IMR-90 (cell line): ENCODE measurements at regions not wholly inside any gene's neighbourhood (a gene's known extent, or its start where the extent isn't known, plus 50 kb on each side); places are given as distances from the start of the nearest gene placed in this dataset.
"Not testable (repeated sequence)": the region's sequence is repeated elsewhere in the genome, so short reads cannot be mapped to it uniquely, and the experiment has no call there.

Experiments
- ATAC-seq: fragments of 200-7000 bp; cut with Tn5 transposase; 2 replicates; pipeline ENCODE4 v1.9.1; 2020; ENCODE audit warnings: low read depth, mild to moderate bottlenecking, moderate library complexity
- BruUV-seq: library from RNA; stranded (reverse); fragments of 400-500 nt; replicated peaks from 2 replicates; lab custom pipeline; 2021; lab: Mats Ljungman, UMichigan
- CTCF ChIA-PET: fragments of 300-600 bp; formaldehyde crosslinking; extraction: SDS; loops from one replicate; lab custom pipeline; 2021; ENCODE audit warnings: antibody characterized with exemption; lab: Yijun Ruan, JAX
- POLR2A ChIA-PET: fragments of 300-600 bp; sonication (Branson Sonifier 250); formaldehyde crosslinking; loops from one replicate; lab custom pipeline; 2022; ENCODE audit warnings: antibody characterized with exemption; ENCODE audit not compliant: unreplicated experiment; lab: Charles Lee
- DNase-seq: peaks from one replicate; pipeline ENCODE4 v3.0.0; 2013
- H2AFZ ChIP-seq: replicated peaks from 2 replicates; pipeline ENCODE3; 2013; ENCODE audit warnings: low read length, mild to moderate bottlenecking; ENCODE audit not compliant: poor library complexity
- H2AK5ac ChIP-seq: 2 replicates; pipeline ENCODE4 v1.6.1; 2013; ENCODE audit warnings: low read depth, low read length, inconsistent platforms
- H2AK9ac ChIP-seq: replicated peaks from 2 replicates; pipeline ENCODE3; 2013; ENCODE audit warnings: mild to moderate bottlenecking, low read depth, low read length, moderate library complexity; ENCODE audit not compliant: poor library complexity
- H2BK120ac ChIP-seq: 2 replicates; pipeline ENCODE4 v1.6.1; 2013; ENCODE audit warnings: low read depth, low read length, inconsistent platforms
- H2BK15ac ChIP-seq: 3 replicates; pipeline ENCODE4 v1.6.1; 2013; ENCODE audit warnings: low read depth, low read length, inconsistent platforms
- H2BK20ac ChIP-seq: 2 replicates; pipeline ENCODE4 v1.6.1; 2013; ENCODE audit warnings: low read depth, mild to moderate bottlenecking, inconsistent platforms, low read length, moderate library complexity
- H2BK5ac ChIP-seq: 2 replicates; pipeline ENCODE4 v1.6.1; 2013; ENCODE audit warnings: mild to moderate bottlenecking, low read depth, low read length, inconsistent platforms; ENCODE audit not compliant: poor library complexity, severe bottlenecking
- H3K14ac ChIP-seq: replicated peaks from 2 replicates; pipeline ENCODE4 v1.6.1; 2013; ENCODE audit warnings: low read depth, low read length, inconsistent platforms
- H3K18ac ChIP-seq: 2 replicates; pipeline ENCODE4 v1.6.1; 2013; ENCODE audit warnings: low read depth, low read length, control low read depth
- H3K23ac ChIP-seq: 2 replicates; pipeline ENCODE4 v1.6.1; 2013; ENCODE audit warnings: low read depth, low read length, inconsistent platforms
- H3K27ac ChIP-seq: 2 replicates; pipeline ENCODE4 v1.5.1; 2013; ENCODE audit warnings: mild to moderate bottlenecking, control low read depth, low read length; ENCODE audit not compliant: insufficient read depth
- H3K27me3 ChIP-seq: 2 replicates; pipeline ENCODE4 v1.6.1; 2013; ENCODE audit warnings: low read length; ENCODE audit not compliant: control insufficient read depth, insufficient read depth
- H3K36me3 ChIP-seq: 2 replicates; pipeline ENCODE4 v1.6.1; 2013; ENCODE audit warnings: low read length, mixed read lengths; ENCODE audit not compliant: control insufficient read depth, insufficient read depth
- H3K4ac ChIP-seq: 2 replicates; pipeline ENCODE4 v1.6.1; 2013; ENCODE audit warnings: low read depth, low read length, inconsistent platforms
- H3K4me1 ChIP-seq: 2 replicates; pipeline ENCODE4 v1.6.1; 2013; ENCODE audit warnings: low read length, mixed read lengths; ENCODE audit not compliant: control insufficient read depth, insufficient read depth
- H3K4me2 ChIP-seq: 2 replicates; pipeline ENCODE4 v1.6.1; 2013; ENCODE audit warnings: low read depth, mild to moderate bottlenecking, control low read depth, low read length, moderate library complexity
- H3K4me3 ChIP-seq: 2 replicates; pipeline ENCODE4 v1.5.1; 2013; ENCODE audit warnings: low read depth, mild to moderate bottlenecking, control low read depth, low read length, moderate library complexity; ENCODE audit not compliant: insufficient read depth
- H3K56ac ChIP-seq: 2 replicates; pipeline ENCODE4 v1.6.1; 2013; ENCODE audit warnings: low read length, inconsistent platforms; ENCODE audit not compliant: insufficient read depth; ENCODE audit errors: extremely low read depth
- H3K79me1 ChIP-seq, 2 experiments: 2 replicates each; pipeline ENCODE4 v1.6.1; 2013; ENCODE audit warnings: low read length in 2 of 2, inconsistent platforms in 1 of 2, low read depth in 1 of 2
- H3K9ac ChIP-seq: 2 replicates; pipeline ENCODE4 v1.6.1; 2013; ENCODE audit warnings: low read depth, low read length, control low read depth
- H3K9me1 ChIP-seq: 2 replicates; pipeline ENCODE4 v1.6.1; 2013; ENCODE audit warnings: low read length, inconsistent platforms; ENCODE audit not compliant: insufficient read depth
- H3K9me3 ChIP-seq: 2 replicates; pipeline ENCODE4 v1.6.1; 2013; ENCODE audit warnings: low read length; ENCODE audit not compliant: control insufficient read depth, insufficient read depth
- H4K20me1 ChIP-seq: 2 replicates; pipeline ENCODE4 v1.6.1; 2013; ENCODE audit warnings: low read length, inconsistent platforms; ENCODE audit not compliant: insufficient read depth
- H4K5ac ChIP-seq: 2 replicates; pipeline ENCODE4 v1.6.1; 2013; ENCODE audit warnings: mild to moderate bottlenecking, low read depth, low read length, control low read depth
- H4K8ac ChIP-seq, 2 experiments: 2 replicates each; pipeline ENCODE4 v1.6.1; 2013; ENCODE audit warnings: low read depth in 2 of 2, low read length in 2 of 2, control low read depth in 1 of 2, inconsistent platforms in 1 of 2
- H4K91ac ChIP-seq: 2 replicates; pipeline ENCODE4 v1.6.1; 2013; ENCODE audit warnings: low read depth, low read length, inconsistent platforms; ENCODE audit not compliant: insufficient read depth
- WGBS, 2 experiments: methylation state at CpG; one replicate each; pipeline versions ENCODE4 v1.1.5 to v1.1.7; 2013; ENCODE audit warnings: missing lambda C conversion rate in 2 of 2; ENCODE audit not compliant: insufficient read length in 1 of 2; ENCODE audit errors: extremely low coverage in 2 of 2; 5-methylcytosine and 5-hydroxymethylcytosine counted together
- dilution Hi-C: fragments of 300-500 bp; cut with HindIII; formaldehyde crosslinking; loops from one replicate; pipeline ENCODE4 v1.14.3; 2018; ENCODE audit warnings: low sequenced_read_pairs; ENCODE audit not compliant: unreplicated experiment
- in situ Hi-C: fragments of 300-500 bp; cut with MboI; formaldehyde crosslinking; loops from 3 replicates; pipeline ENCODE4 v1.14.3; 2019; ENCODE audit warnings: low sequenced_read_pairs, inconsistent platforms, mixed read lengths
- intact Hi-C: fragments of 100-400 bp; cut with micrococcal nuclease; formaldehyde crosslinking; loops from 2 replicates; pipeline ENCODE4 v1.10.0; 2022

DNA sequence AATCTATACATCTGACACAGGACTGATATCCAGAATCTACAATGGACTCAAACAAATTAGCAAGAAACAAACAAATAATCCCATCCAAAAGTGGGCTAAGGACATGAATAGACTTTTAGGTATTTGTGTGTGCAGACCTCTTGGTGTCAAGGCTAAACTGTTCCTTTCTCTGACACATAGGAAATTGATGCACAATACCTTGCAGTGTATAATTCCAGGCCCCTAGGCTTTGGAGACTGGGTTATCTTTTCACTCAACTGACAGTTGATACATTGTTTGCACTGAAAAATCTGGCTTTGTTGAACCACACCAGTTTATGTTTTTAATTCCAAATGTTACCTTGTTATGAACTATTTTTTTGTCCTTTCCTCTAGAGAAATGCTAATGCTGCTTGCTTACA, 873.1 kb upstream of the TPTE start:
- H3K18ac ChIP-seq, H2AK9ac ChIP-seq, intact Hi-C loops, H2BK15ac ChIP-seq, H4K5ac ChIP-seq, H3K4ac ChIP-seq, dilution Hi-C loops, H3K56ac ChIP-seq, H3K27me3 ChIP-seq, H3K9ac ChIP-seq, H2AK5ac ChIP-seq, H4K91ac ChIP-seq, BruUV-seq, H3K36me3 ChIP-seq, H2AFZ ChIP-seq, H3K27ac ChIP-seq, H3K23ac ChIP-seq, H3K14ac ChIP-seq, ATAC-seq, H2BK20ac ChIP-seq, H2BK120ac ChIP-seq, in situ Hi-C loops, H3K9me1 ChIP-seq, H3K79me1 ChIP-seq, H3K4me3 ChIP-seq, CTCF ChIA-PET, H3K4me2 ChIP-seq, H2BK5ac ChIP-seq, H3K9me3 ChIP-seq, POLR2A ChIA-PET, H4K8ac ChIP-seq, H3K4me1 ChIP-seq, H4K20me1 ChIP-seq, DNase-seq: not testable (repeated sequence)

DNA sequence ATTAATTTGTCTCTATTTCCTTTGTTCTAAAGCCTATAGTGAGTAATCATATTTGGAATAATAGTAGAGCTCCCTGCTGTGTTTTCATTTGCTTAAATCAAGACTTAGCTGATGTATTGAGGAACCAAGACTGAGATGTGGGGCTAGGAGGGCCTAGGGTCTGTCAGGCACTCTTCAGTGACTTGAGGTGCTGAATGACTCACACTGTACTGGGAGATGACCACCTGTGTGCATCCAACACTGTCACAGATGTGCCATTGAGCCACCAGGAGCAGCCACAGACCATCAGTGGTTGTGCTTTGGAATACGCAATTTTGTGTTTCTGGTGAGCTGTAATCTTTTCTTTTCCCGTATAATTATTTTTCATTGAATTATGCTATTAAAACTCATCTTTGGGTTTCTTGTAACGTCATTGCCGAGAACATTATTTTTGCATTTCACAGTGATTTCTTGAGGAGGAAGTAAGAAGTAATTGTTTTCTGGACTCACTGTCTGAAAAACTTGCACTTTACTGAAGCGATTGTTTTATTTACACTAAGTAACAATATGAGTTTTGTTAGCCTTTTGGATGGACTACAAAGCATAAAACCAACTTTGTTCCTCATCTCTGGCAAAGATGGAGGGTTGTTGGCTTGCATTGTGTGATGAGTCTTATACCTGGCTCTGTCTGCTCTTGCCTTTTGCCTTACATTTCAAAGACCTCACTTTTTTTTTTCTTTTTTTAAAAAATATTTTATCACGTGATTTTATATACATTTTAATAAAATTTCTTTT, 872.2 kb upstream of the TPTE start:
- DNase-seq, H3K9ac ChIP-seq, H3K27me3 ChIP-seq, intact Hi-C loops, H3K4me1 ChIP-seq, H3K4ac ChIP-seq, H4K20me1 ChIP-seq, H2BK120ac ChIP-seq, H3K56ac ChIP-seq, H2AK5ac ChIP-seq, H3K23ac ChIP-seq, H3K9me1 ChIP-seq, H3K18ac ChIP-seq, H2AK9ac ChIP-seq, H3K14ac ChIP-seq, H3K79me1 ChIP-seq, H2BK20ac ChIP-seq, H3K9me3 ChIP-seq, H4K8ac ChIP-seq, H3K4me3 ChIP-seq, BruUV-seq, ATAC-seq, CTCF ChIA-PET, H3K36me3 ChIP-seq, H4K5ac ChIP-seq, H2BK15ac ChIP-seq, H3K27ac ChIP-seq, H2BK5ac ChIP-seq, H3K4me2 ChIP-seq, H2AFZ ChIP-seq, dilution Hi-C loops, in situ Hi-C loops, H4K91ac ChIP-seq, POLR2A ChIA-PET: not testable (repeated sequence)
- WGBS, 2 experiments: no CpG with 5 or more reads among the region's 6 CpGs
